Large intestine (tissue), 3 donors: ENCODE measurements at regions not wholly inside any gene's neighbourhood (a gene's known extent, or its start where the extent isn't known, plus 50 kb on each side); places are given as distances from the start of the nearest gene placed in this dataset.

ENCODE experiments used
- DNase-seq, 2 donors: peaks; one replicate each; pipeline versions ENCODE4 v3.0.0 to v3.0.0-alpha.2; 2013
- H3K27ac ChIP-seq: one replicate; pipeline ENCODE4 v1.5.1; 2013; ENCODE audit warnings: low read length
- H3K27me3 ChIP-seq: 2 replicates; pipeline ENCODE4 v1.6.1; 2013; ENCODE audit warnings: low read length; ENCODE audit not compliant: control insufficient read depth, insufficient read depth
- H3K36me3 ChIP-seq: 2 replicates; pipeline ENCODE4 v1.6.1; 2013; ENCODE audit warnings: low read length; ENCODE audit not compliant: control insufficient read depth, insufficient read depth
- H3K4me1 ChIP-seq: one replicate; pipeline ENCODE4 v1.6.1; 2013; ENCODE audit warnings: low read length; ENCODE audit not compliant: control insufficient read depth, insufficient read depth
- H3K4me3 ChIP-seq: one replicate; pipeline ENCODE4 v1.5.1; 2013; ENCODE audit warnings: low read length
- H3K9me3 ChIP-seq: one replicate; pipeline ENCODE4 v1.6.1; 2013; ENCODE audit warnings: mild to moderate bottlenecking, low read depth, low read length, moderate library complexity; ENCODE audit not compliant: control insufficient read depth
- WGBS: methylation state at CpG from one replicate; pipeline ENCODE4 v1.1.5; 2013; ENCODE audit warnings: low lambda C conversion rate; ENCODE audit not compliant: insufficient coverage; 5-methylcytosine and 5-hydroxymethylcytosine counted together

GRCh38 chr5:117863586-117864296, 1124.6 kb downstream of the DTWD2 start:
- no CpG with 5 or more reads among the region's 2 CpGs for WGBS
- Histone ChIP-seq H3K4me3 (no peak overlapping the region), H3K27me3 (no peaks in the 10 kb centered on the region), H3K9me3 (no peaks in the 10 kb centered on the region), H3K4me1 (no peaks in the 10 kb centered on the region), H3K27ac (no peak overlapping the region), H3K36me3 (no peaks in the 10 kb centered on the region)
- DNase-seq = no peak

GRCh38 chr5:117860550-117860949, 1127.8 kb downstream of the DTWD2 start:
- no peaks in the 10 kb centered on the region for H3K9me3 ChIP-seq
- no peak overlapping the region for H3K4me3 ChIP-seq
- H3K27ac ChIP-seq = no peak overlapping the region
- H3K4me1 ChIP-seq = no peaks in the 10 kb centered on the region
- no peaks in the 10 kb centered on the region for H3K27me3 ChIP-seq
- H3K36me3 ChIP-seq = no peaks in the 10 kb centered on the region
- DNase-seq = no peak
- no CpG with 5 or more reads among the region's 1 CpG for WGBS

- no peaks in the 10 kb centered on the region for H3K9me3 ChIP-seq
- no peaks in the 10 kb centered on the region for H3K36me3 ChIP-seq
- no peak overlapping the region for H3K4me3 ChIP-seq
- WGBS = 56% methylated on average over 1 of the region's 1 CpG
- no peaks in the 10 kb centered on the region for H3K4me1 ChIP-seq
- H3K27me3 ChIP-seq = no peaks in the 10 kb centered on the region
- no peak overlapping the region for H3K27ac ChIP-seq
- no peak for DNase-seq
These were observed 1129.2 kb downstream of the DTWD2 start for GRCh38 chr5:117859176-117859575.

GRCh38 chr5:117856713-117857112, 1131.6 kb downstream of the DTWD2 start:
- 90% methylated on average over 3 of the region's 4 CpGs for WGBS
- no peak for DNase-seq
- H3K4me3 ChIP-seq = no peak overlapping the region
- no peaks in the 10 kb centered on the region for H3K36me3 ChIP-seq
- H3K4me1 ChIP-seq = no peaks in the 10 kb centered on the region
- H3K9me3 ChIP-seq = no peaks in the 10 kb centered on the region
- H3K27me3 ChIP-seq = no peaks in the 10 kb centered on the region
- H3K27ac ChIP-seq = no peak overlapping the region

- no peak overlapping the region for H3K27ac ChIP-seq
- H3K4me3 ChIP-seq = no peak overlapping the region
- no peaks in the 10 kb centered on the region for H3K36me3 ChIP-seq
- DNase-seq = no peak
- no peaks in the 10 kb centered on the region for H3K4me1 ChIP-seq
- H3K9me3 ChIP-seq = no peaks in the 10 kb centered on the region
- H3K27me3 ChIP-seq = no peaks in the 10 kb centered on the region
- no CpG with 5 or more reads among the region's 4 CpGs for WGBS
These were observed 1150.6 kb downstream of the DTWD2 start for GRCh38 chr5:117837786-117838185.

- Histone ChIP-seq H3K27ac (no peak overlapping the region), H3K9me3 (no peaks in the 10 kb centered on the region), H3K4me1 (no peaks in the 10 kb centered on the region), H3K36me3 (no peaks in the 10 kb centered on the region), H3K27me3 (no peaks in the 10 kb centered on the region), H3K4me3 (no peak overlapping the region)
- DNase-seq = no peak
- 100% methylated on average over 1 of the region's 4 CpGs for WGBS
These were observed 1154.7 kb downstream of the DTWD2 start for GRCh38 chr5:117833691-117834090.

- no peak overlapping the region for H3K27ac ChIP-seq
- no CpG with 5 or more reads among the region's 3 CpGs for WGBS
- no peaks in the 10 kb centered on the region for H3K27me3 ChIP-seq
- H3K4me3 ChIP-seq = no peak overlapping the region
- H3K4me1 ChIP-seq = no peaks in the 10 kb centered on the region
- H3K9me3 ChIP-seq = no peaks in the 10 kb centered on the region
- DNase-seq = no peak
- H3K36me3 ChIP-seq = no peaks in the 10 kb centered on the region
These were observed 1158.7 kb downstream of the DTWD2 start for GRCh38 chr5:117829646-117830045.

GRCh38 chr5:117813850-117814249, 1174.5 kb downstream of the DTWD2 start:
- Histone ChIP-seq H3K27me3 (no peaks in the 10 kb centered on the region), H3K4me1 (no peaks in the 10 kb centered on the region), H3K4me3 (no peak overlapping the region), H3K9me3 (peaks cover 4% of the 10 kb centered on the region), H3K27ac (no peak overlapping the region), H3K36me3 (no peaks in the 10 kb centered on the region)
- no CpG with 5 or more reads among the region's 2 CpGs for WGBS
- no peak for DNase-seq

- WGBS = no CpG with 5 or more reads among the region's 1 CpG
- H3K4me3 ChIP-seq = no peak overlapping the region
- no peak for DNase-seq
- no peaks in the 10 kb centered on the region for H3K4me1 ChIP-seq
- H3K27me3 ChIP-seq = no peaks in the 10 kb centered on the region
- no peak overlapping the region for H3K27ac ChIP-seq
- H3K9me3 ChIP-seq = peaks cover 4% of the 10 kb centered on the region
- H3K36me3 ChIP-seq = no peaks in the 10 kb centered on the region
These were observed 1175.5 kb downstream of the DTWD2 start for GRCh38 chr5:117812861-117813260.

GRCh38 chr5:117809251-117809650, 1179.1 kb downstream of the DTWD2 start:
- H3K9me3 ChIP-seq = no peaks in the 10 kb centered on the region
- DNase-seq = peak in 1 of 2 donors; percentile 32
- 15% methylated on average over 2 of the region's 4 CpGs for WGBS
- no peak overlapping the region for H3K4me3 ChIP-seq
- no peak overlapping the region for H3K27ac ChIP-seq
- no peaks in the 10 kb centered on the region for H3K4me1 ChIP-seq
- no peaks in the 10 kb centered on the region for H3K36me3 ChIP-seq
- no peaks in the 10 kb centered on the region for H3K27me3 ChIP-seq

GRCh38 chr5:117805058-117805457, 1183.3 kb downstream of the DTWD2 start:
- no peaks in the 10 kb centered on the region for H3K27me3 ChIP-seq
- H3K9me3 ChIP-seq = no peaks in the 10 kb centered on the region
- no peak overlapping the region for H3K27ac ChIP-seq
- no CpG with 5 or more reads among the region's 1 CpG for WGBS
- no peaks in the 10 kb centered on the region for H3K36me3 ChIP-seq
- DNase-seq = no peak
- no peaks in the 10 kb centered on the region for H3K4me1 ChIP-seq
- H3K4me3 ChIP-seq = no peak overlapping the region
